NCI-H2107 treated with DMSO at 0.1 percent for 48 hours (cell line): ENCODE measurements at regions not wholly inside any gene's neighbourhood (a gene's known extent, or its start where the extent isn't known, plus 50 kb on each side); places are given as distances from the start of the nearest gene placed in this dataset.
"Not testable (repeated sequence)": the region's sequence is repeated elsewhere in the genome, so short reads cannot be mapped to it uniquely, and the experiment has no call there.

Experiments used
- DNase-seq: peaks from one replicate; lab custom pipeline; 2025; ENCODE audit not compliant: unreplicated experiment; lab: John Stamatoyannopoulos, UW

GRCh38 chr7:119758254-119758653 lies 514.7 kb upstream of the KCND2 start:
- no peak for DNase-seq

DNA sequence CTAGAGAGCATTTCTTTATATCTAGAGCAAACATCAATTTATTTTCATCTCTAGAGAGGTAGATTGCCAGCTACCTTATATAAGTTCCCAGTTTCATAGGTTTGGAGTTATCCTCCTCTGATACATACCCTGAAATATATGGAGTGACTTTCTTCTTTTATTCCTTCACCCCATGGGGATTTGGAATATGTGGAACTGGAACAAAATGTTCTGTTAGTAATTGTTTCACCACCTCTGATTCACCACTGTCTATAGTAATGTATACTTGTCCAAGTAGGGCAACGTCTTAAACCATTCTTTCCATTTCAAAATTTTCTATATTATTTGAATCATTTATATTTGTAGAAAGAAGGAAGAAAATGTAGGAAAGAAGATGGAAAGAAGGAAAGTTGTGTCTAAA lies 511.2 kb upstream of the KCND2 start:
- no peak for DNase-seq

- no peak for DNase-seq
Measured at GRCh38 chr7:119782286-119782685, 490.7 kb upstream of the KCND2 start.

- no peak for DNase-seq
Measured at GRCh38 chr7:119783799-119784198, 489.2 kb upstream of the KCND2 start.

- no peak for DNase-seq
Measured at GRCh38 chr7:119802147-119802546, 470.8 kb upstream of the KCND2 start.

- DNase-seq: no peak
Measured at GRCh38 chr7:119825091-119825655, 447.8 kb upstream of the KCND2 start.

GRCh38 chr7:119826547-119826946 lies 446.4 kb upstream of the KCND2 start:
- no peak for DNase-seq

- no peak for DNase-seq
Measured at GRCh38 chr7:119838444-119838843, 434.5 kb upstream of the KCND2 start.

GRCh38 chr7:119842337-119842736 lies 430.6 kb upstream of the KCND2 start:
- DNase-seq: no peak

DNA sequence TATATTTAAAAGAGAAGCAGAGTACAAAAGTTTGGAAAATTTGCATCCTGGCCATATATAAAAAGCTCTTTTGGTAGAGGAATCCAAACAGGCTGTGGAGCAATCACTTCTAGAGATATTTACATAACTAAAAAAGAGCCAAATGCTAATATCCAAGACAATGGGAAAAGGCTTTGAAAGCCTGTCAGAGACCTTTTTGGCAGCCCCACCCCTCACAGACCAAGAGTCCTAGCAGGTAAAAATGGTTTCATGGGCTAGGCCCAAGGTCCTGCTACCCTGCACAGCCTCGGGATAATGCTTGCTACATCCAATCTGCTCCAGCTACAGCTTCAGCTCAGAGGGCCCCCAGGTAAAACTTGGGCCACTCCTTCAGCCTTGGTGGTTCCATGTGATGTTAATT lies 430.2 kb upstream of the KCND2 start:
- no peak for DNase-seq

DNA sequence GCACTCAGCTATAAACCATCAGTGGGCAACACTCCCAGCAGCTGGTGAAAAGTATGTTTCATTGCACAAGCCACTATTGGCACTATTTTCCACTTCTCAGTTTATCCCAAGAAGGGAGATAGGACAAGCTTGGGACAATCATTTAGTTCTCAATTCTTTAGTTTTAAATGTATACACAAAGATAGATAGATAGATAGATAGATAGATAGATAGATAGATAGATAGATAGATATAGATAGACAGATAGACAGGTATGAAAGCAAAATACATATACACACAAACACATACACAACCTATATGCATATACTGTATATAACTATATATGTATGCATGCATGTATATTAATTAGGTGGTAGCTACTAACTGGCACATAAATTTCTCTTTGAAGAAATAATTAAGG lies 411.6 kb upstream of the KCND2 start:
- DNase-seq: no peak

DNA sequence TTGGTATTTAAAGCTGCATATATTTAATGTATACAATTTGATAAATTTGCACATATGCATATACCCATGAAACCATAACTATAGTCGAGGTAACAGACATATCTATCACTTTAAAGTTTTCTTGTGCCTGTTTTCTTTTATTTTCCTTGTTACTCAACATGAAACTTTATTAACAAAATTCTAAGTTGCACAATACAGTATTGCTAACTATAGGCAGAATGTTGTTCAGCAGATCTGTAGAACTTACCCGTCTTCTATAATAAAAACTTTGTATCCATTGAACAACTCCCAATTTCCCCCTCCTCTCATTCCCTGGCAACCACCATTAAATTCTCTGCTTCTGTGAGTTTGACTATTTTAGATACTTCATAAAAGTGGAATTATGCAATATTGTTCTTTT lies 404.6 kb upstream of the KCND2 start:
- DNase-seq: no peak

DNA sequence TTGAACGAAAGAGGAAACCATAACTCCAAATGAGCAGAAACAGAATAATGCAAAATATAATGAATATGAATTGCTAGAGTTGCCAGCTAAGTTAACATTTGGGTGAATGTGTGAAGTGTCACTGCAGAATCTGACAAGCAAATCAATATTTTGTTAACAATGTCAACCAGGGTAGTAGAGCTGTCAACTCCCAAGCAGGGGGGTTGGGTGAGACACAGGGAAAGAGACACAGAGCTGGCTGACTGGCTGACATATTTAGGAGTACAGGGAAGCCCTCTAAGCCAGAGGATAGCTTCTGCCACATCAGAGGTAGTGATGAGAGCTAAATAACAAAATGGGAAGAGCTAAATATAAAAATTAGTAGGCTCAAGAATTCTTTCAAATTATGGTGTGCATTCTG lies 393.1 kb upstream of the KCND2 start:
- DNase-seq: no peak

DNA sequence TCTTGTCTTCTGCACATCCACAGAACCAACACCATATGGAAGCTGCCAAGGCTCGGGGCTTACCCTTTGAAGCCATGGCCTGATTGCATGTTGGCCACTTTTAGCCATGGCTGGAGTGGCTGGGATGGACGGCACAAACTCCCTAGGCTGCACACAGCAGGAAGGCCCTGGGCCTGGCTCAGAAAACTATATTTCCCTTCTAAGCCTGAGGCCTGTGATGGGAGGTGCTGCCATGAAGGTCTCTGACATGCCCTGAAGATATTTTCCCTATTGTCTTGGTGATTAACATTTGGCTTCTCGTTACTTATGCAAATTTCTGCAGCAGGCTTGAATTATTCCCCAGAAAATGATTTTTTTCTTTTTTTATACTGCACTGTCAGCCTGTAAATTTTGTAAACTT lies 387.0 kb upstream of the KCND2 start:
- DNase-seq: no peak

DNA sequence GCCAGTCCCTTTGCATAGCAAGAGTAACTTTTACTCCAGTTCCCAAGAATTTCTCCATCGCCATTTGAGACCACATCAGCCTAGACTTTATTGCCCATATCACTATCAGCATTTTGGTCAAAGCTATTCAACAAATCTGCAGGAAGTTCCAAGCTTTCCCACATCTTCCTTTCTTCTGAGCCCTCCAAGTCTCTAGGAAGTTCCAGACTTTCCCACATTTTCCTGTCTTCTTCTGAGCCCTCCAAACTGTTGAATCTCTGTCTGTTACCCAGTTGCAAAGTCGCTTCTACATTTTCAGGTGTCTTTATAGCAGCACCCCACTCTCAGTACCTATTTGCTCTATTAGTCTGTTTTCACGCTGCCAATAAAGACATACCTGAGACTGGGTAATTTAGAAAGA lies 386.4 kb upstream of the KCND2 start:
- DNase-seq: not testable (repeated sequence)

- no peak for DNase-seq
Measured at GRCh38 chr7:119888251-119888650, 384.7 kb upstream of the KCND2 start.

DNA sequence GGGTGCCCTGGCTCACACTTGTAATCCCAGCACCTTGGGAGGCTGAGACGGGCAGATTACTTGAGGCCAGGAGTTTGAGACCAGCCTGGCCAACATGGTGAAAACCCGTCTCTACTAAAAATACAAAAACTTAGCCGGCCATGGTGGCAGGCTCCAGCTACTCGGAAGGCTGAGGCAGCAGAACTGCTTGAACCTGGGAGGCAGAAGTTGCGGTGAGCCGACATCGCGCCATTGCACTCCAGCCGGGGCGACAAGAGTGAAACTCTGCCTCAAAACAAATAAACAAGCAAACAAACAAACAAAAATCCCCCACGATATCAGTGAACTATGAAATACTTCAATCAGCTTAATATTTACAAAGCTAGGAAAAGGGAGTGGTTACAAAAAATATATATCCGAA lies 382.3 kb upstream of the KCND2 start:
- no peak for DNase-seq

DNA sequence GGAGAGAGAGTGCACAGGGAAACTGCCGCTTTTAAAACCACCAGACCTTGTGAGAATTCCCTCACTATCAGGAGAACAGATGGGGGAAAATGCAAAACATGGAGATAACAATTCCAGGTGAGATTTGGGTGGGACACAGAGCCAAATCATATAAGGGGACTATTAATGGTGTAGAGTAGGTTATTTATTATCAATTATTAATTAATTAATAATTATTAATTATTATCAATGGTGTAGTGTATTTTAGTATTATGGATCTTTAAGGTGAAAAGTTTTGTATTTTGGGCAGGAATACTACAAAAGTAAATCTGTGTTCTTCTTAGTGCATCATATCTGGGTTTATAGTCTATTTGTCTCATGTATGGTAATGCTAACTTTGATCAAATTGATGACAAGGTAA lies 377.7 kb upstream of the KCND2 start:
- DNase-seq: no peak

GRCh38 chr7:119896386-119896785 lies 376.6 kb upstream of the KCND2 start:
- DNase-seq: no peak

DNA sequence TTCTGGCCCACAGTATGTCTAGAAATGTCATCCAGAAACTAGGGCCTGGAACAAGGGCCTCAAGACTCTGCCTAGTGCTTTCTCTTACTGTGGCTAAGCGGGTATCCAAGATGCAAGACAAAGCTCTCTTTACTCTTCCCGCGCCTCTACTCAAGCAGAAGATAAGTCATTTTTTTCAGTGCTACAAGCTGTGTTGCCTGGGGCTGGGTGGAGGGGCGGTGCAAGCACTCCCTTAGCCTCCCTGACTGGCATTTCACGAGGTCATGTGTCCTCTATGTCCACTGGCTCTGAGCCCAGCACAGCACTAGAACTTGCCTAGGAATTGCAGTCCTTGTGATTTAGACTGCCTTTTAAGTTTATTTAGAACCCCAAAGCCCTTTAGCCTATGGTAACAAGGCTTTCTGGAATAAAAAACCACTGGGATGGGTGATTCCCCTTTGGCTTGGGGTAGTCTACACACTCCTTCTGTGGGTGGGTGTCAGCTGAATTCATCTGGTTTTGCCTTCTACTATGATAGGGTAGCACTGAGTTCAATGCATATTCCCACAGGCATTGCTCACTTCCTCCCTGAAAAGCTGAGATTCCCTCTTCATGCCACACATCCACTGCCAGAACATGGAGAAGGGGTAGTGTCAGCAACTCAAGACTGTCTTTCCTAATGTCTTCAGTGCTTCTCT lies 371.8 kb upstream of the KCND2 start:
- DNase-seq: no peak

GRCh38 chr7:119903085-119903484 lies 369.9 kb upstream of the KCND2 start:
- no peak for DNase-seq

GRCh38 chr7:119905495-119905894 lies 367.5 kb upstream of the KCND2 start:
- no peak for DNase-seq

DNA sequence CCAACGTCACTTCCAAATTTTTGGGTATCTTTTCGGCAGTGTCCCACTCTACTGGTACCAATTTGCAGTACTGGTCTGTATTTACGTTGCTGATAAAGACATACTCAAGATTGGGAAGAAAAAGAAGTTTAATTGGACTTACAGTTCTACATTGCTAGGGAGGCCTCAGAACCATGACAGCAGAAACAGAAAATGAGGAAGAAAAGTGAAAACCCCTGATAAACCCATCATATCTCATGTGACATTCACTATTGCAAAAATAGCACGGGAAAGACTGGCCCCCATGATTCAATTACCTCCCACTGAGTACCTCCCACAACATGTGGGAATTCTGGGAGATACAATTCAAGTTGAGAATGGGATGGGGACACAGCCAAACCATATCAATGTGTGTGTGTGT lies 364.0 kb upstream of the KCND2 start:
- no peak for DNase-seq
